Left ventricle myocardium inferior (tissue), 1 donor: ENCODE measurements at regions not wholly inside any gene's neighbourhood (a gene's known extent, or its start where the extent isn't known, plus 50 kb on each side); places are given as distances from the start of the nearest gene placed in this dataset.
A peak's percentile ranks its signal among the peaks of the same experiment; 100 is the strongest.

Experiments
- DNase-seq: peaks from one replicate; pipeline ENCODE4 v3.0.0-alpha.2; 2020
- H3K27ac ChIP-seq: fragments of 200-600 bp; replicated peaks from 2 replicates; pipeline ENCODE4 v1.8.0; 2021
- H3K27me3 ChIP-seq: fragments of 200-600 bp; 2 replicates; pipeline ENCODE4 v1.8.0; 2021; ENCODE audit warnings: low read depth
- H3K36me3 ChIP-seq: fragments of 200-600 bp; 2 replicates; pipeline ENCODE4 v1.8.0; 2021
- H3K4me1 ChIP-seq: fragments of 200-600 bp; 2 replicates; pipeline ENCODE4 v1.8.0; 2021
- H3K4me3 ChIP-seq: fragments of 200-600 bp; 2 replicates; pipeline ENCODE4 v1.8.0; 2021; ENCODE audit warnings: mild to moderate bottlenecking, moderate library complexity
- H3K9me3 ChIP-seq: fragments of 200-600 bp; replicated peaks from 2 replicates; pipeline ENCODE4 v1.8.0; 2021
- CTCF ChIP-seq: fragments of 200-600 bp; IDR thresholded peaks from 2 replicates; pipeline ENCODE4 v1.8.0; 2021; ENCODE audit warnings: antibody characterized with exemption, mild to moderate bottlenecking, borderline replicate concordance
- intact Hi-C: fragments of 100-400 bp; cut with micrococcal nuclease; formaldehyde crosslinking; loops from one replicate; pipeline ENCODE4 v1.11.0; 2022
- donor health status: DM: no; HTN: yes; CAD: no; lungs with severe emphysema.

- no peak for TF ChIP-seq CTCF
- H3K27ac ChIP-seq, result no peak overlapping the region
- no peaks in the 10 kb centered on the region for H3K9me3 ChIP-seq
- H3K36me3 ChIP-seq, result no peaks in the 10 kb centered on the region
- no peak for DNase-seq
- peaks cover 31% of the 10 kb centered on the region for H3K4me1 ChIP-seq
- H3K4me3 ChIP-seq, result no peak overlapping the region
- intact Hi-C loops, result no loop called here
- H3K27me3 ChIP-seq, result no peaks in the 10 kb centered on the region
These were observed 166.9 kb upstream of the KL start for GRCh38 chr13:32849369-32849768.

- H3K9me3 ChIP-seq, result no peaks in the 10 kb centered on the region
- H3K27ac ChIP-seq, result no peak overlapping the region
- H3K36me3 ChIP-seq, result no peaks in the 10 kb centered on the region
- H3K27me3 ChIP-seq, result no peaks in the 10 kb centered on the region
- DNase-seq, result no peak
- intact Hi-C loops, result no loop called here
- peaks cover 31% of the 10 kb centered on the region for H3K4me1 ChIP-seq
- H3K4me3 ChIP-seq, result no peak overlapping the region
- TF ChIP-seq CTCF, result no peak
These were observed 165.7 kb upstream of the KL start for GRCh38 chr13:32850316-32851052.

- H3K36me3 ChIP-seq, result no peaks in the 10 kb centered on the region
- peaks cover 25% of the 10 kb centered on the region for H3K4me1 ChIP-seq
- intact Hi-C loops, result no loop called here
- no peak for DNase-seq
- no peaks in the 10 kb centered on the region for H3K27me3 ChIP-seq
- H3K4me3 ChIP-seq, result no peak overlapping the region
- no peak for TF ChIP-seq CTCF
- peak overlapping the region; percentile 11 for H3K27ac ChIP-seq
- no peaks in the 10 kb centered on the region for H3K9me3 ChIP-seq
These were observed 164.8 kb upstream of the KL start for GRCh38 chr13:32851083-32852069.

GRCh38 chr13:32852526-32852925, 163.7 kb upstream of the KL start:
- Histone ChIP-seq H3K9me3 (no peaks in the 10 kb centered on the region), H3K27ac (no peak overlapping the region), H3K36me3 (no peaks in the 10 kb centered on the region), H3K4me1 (peaks cover 20% of the 10 kb centered on the region), H3K27me3 (no peaks in the 10 kb centered on the region), H3K4me3 (no peak overlapping the region)
- no peak for TF ChIP-seq CTCF
- DNase-seq, result no peak
- intact Hi-C loops, result no loop called here

GRCh38 chr13:32857077-32857476, 159.1 kb upstream of the KL start:
- no peaks in the 10 kb centered on the region for H3K27me3 ChIP-seq
- TF ChIP-seq CTCF, result no peak
- H3K4me3 ChIP-seq, result no peak overlapping the region
- H3K36me3 ChIP-seq, result no peaks in the 10 kb centered on the region
- H3K9me3 ChIP-seq, result peaks cover 17% of the 10 kb centered on the region
- H3K27ac ChIP-seq, result no peak overlapping the region
- intact Hi-C loops, result no loop called here
- no peak for DNase-seq
- H3K4me1 ChIP-seq, result no peaks in the 10 kb centered on the region
